ENCODE measurements at regions not wholly inside any gene's neighbourhood (a gene's known extent, or its start where the extent isn't known, plus 50 kb on each side); places are given as distances from the start of the nearest gene placed in this dataset.

DNA sequence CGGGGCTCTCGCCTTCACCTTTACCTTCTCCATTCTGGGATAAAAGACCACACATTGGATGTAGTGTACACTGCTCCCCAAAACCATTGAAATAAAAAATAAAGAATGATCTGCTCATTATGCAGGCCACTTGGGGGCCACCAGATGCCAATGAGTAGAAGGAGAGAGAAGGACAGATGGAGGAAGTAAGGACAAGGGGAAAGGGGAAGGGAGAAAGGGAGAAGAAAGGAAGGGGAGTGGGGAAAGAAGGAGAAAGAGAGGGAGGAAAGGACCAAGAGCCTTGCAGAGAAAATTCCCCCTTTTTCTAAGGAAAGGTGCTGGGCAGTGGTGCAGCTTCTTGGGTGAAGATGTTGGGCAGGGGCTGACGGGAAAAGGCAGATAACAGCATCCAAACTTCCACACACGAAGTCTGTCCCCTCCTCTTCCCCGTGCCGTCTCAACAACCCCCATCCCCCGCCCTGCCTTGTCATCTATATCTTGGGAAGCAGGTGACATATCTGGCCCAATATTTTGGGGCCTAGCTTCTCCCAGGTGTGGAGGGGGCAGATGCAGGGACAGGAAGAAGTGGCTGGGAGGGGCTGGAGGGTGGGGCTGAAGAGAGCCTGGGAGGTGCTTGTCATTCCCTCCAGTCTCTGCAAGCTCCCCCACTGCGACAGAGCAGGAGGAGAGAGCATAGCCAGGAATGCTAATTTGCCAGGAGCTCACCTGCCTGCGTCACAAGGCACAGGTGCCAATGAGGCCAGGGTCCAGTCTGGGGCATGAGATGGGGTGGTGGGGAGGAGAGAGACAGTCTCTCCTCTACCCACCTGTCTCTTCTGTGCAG is 107.5 kb downstream of the SINHCAF start:
- 57% methylated on average over 8 of the region's 9 CpGs for WGBS (ENCODE audit: low lambda C conversion rate)
- POLR2A ChIA-PET = no interaction called here
- H3K4me2 ChIP-seq = no peak overlapping the region

DNA sequence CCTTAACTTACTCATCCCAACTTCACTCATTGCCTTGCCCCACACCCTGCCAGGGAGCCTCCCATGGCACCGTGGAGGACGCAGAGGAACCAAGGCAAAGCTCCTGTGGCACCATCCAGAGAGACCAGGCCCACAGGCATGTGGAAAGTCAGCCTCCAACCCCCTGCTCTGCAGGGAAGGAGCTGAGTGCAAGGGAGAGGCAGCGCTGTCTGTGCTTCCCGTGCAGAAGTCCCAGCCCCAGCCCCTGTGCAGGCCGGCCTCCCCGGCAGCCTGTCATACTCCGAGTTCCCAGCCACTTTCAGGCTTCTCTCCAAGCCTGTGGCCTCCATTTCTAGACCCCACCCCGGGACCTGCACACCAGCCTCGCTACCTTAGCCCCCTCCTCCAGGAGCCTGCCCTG is 106.4 kb downstream of the SINHCAF start:
- no peak overlapping the region for H3K4me3 ChIP-seq (ENCODE audit: low read depth in 2 of 2, low read length in 1 of 2)
- H3K4me1 ChIP-seq (ENCODE audit: control insufficient read depth in 1 of 2, insufficient read depth in 2 of 2, low read depth in 1 of 2, low read length in 1 of 2) = peaks cover 0 to 25% of the 10 kb centered on the region in 2 experiments; a peak in 1 of 4 replicates
- ChIA-PET CTCF (no interaction called here), POLR2A (no interaction called here)
- no peaks in the 10 kb centered on the region for H3K9me2 ChIP-seq
- TF ChIP-seq EP300 (IDR thresholded peaks at IDR 0.05; ENCODE audit: borderline replicate concordance in 1 of 2, low read depth in 1 of 2, low read length in 1 of 2) (no peak), NFIC (IDR thresholded peaks at IDR 0.05; ENCODE audit: borderline replicate concordance) (no peak), FOSL2 (IDR thresholded peaks at IDR 0.05; ENCODE audit: borderline replicate concordance, low read depth) (no peak), CHD2 (IDR thresholded peaks at IDR 0.05; ENCODE audit: low read length, partially characterized antibody) (no peak), EZH2phosphoT487 (IDR thresholded peaks at IDR 0.05; ENCODE audit: borderline replicate concordance, low read depth) (no peak)
- TF ChIP-seq, protein P1, sequence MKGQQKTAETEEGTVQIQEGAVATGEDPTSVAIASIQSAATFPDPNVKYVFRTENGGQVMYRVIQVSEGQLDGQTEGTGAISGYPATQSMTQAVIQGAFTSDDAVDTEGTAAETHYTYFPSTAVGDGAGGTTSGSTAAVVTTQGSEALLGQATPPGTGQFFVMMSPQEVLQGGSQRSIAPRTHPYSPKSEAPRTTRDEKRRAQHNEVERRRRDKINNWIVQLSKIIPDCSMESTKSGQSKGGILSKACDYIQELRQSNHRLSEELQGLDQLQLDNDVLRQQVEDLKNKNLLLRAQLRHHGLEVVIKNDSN (IDR thresholded peaks at IDR 0.05; ENCODE audit: borderline replicate concordance, low read depth) = no peak
- H3K79me2 ChIP-seq (ENCODE audit: insufficient read depth) = no peaks in the 10 kb centered on the region
- H3K4me2 ChIP-seq = no peak overlapping the region
- no peaks in the 10 kb centered on the region for H3F3A ChIP-seq (replicated peaks; ENCODE audit: insufficient read depth)
- H3K9me3 ChIP-seq = no peaks in the 10 kb centered on the region
- no peak for DNase-seq
- H3K27me3 ChIP-seq (ENCODE audit: insufficient read depth) = no peaks in the 10 kb centered on the region
- H2AFZ ChIP-seq (ENCODE audit: low read depth) = no peak overlapping the region
- WGBS (ENCODE audit: low lambda C conversion rate) = 41% methylated on average over 5 of the region's 9 CpGs
- no peak overlapping the region for H3K9ac ChIP-seq
- no peaks in the 10 kb centered on the region for H3K36me3 ChIP-seq (replicated peaks in 1 of 2; ENCODE audit: control insufficient read depth in 1 of 2, insufficient read depth in 2 of 2, low read length in 1 of 2)
- H3K27ac ChIP-seq (ENCODE audit: low read depth in 2 of 2, low read length in 1 of 2) = no peak overlapping the region
- no peaks in the 10 kb centered on the region for H4K20me1 ChIP-seq (ENCODE audit: insufficient read depth)

More for the DNA sequence above, 107.5 kb downstream of the SINHCAF start:
- no peak for TF ChIP-seq NRF1 (IDR thresholded peaks at IDR 0.05; ENCODE audit: low read depth, low read length)
- no peak for TF ChIP-seq SIN3A (IDR thresholded peaks at IDR 0.05; ENCODE audit: borderline replicate concordance, low read depth, low read length)
- no peak for TF ChIP-seq RCOR1 (IDR thresholded peaks at IDR 0.05; ENCODE audit: low read length)
- TF ChIP-seq EP300 (IDR thresholded peaks at IDR 0.05; ENCODE audit: borderline replicate concordance in 1 of 2, low read depth in 1 of 2, low read length in 1 of 2) = no peak
- TF ChIP-seq TEAD4 (IDR thresholded peaks at IDR 0.05; ENCODE audit: borderline replicate concordance, insufficient read depth) = no peak
- Histone ChIP-seq H3K4me1 (ENCODE audit: control insufficient read depth in 1 of 2, insufficient read depth in 2 of 2, low read depth in 1 of 2, low read length in 1 of 2) (peaks cover 0 to 14% of the 10 kb centered on the region in 2 experiments; a peak in 1 of 4 replicates), H3K4me3 (ENCODE audit: low read depth in 2 of 2, low read length in 1 of 2) (no peak overlapping the region), H3K79me2 (ENCODE audit: insufficient read depth) (no peaks in the 10 kb centered on the region), H3F3A (replicated peaks; ENCODE audit: insufficient read depth) (no peaks in the 10 kb centered on the region), H3K9me3 (no peaks in the 10 kb centered on the region), H4K20me1 (ENCODE audit: insufficient read depth) (no peaks in the 10 kb centered on the region), H3K27ac (ENCODE audit: low read depth in 2 of 2, low read length in 1 of 2) (no peak overlapping the region), H3K36me3 (replicated peaks in 1 of 2; ENCODE audit: control insufficient read depth in 1 of 2, insufficient read depth in 2 of 2, low read length in 1 of 2) (no peaks in the 10 kb centered on the region), H2AFZ (ENCODE audit: low read depth) (no peak overlapping the region), H3K9me2 (no peaks in the 10 kb centered on the region), H3K27me3 (ENCODE audit: insufficient read depth) (no peaks in the 10 kb centered on the region), H3K9ac (no peak overlapping the region)
- DNase-seq = no peak
- CTCF ChIA-PET = interaction anchor here (1.1 kb wide), 1 partner anchor 10 kb away, joined by 3 read pairs; no protein-coding TSS in a partner anchor
